K562 (cell line): ENCODE measurements at regions not wholly inside any gene's neighbourhood (a gene's known extent, or its start where the extent isn't known, plus 50 kb on each side); places are given as distances from the start of the nearest gene placed in this dataset.

Source experiments
- CTCF ChIP-seq, 3 experiments: IDR thresholded peaks in 2 of 3; conservative IDR thresholded peaks in 1 of 3; 2 replicates each; pipeline ENCODE4 v1.5.1; 2011 to 2012; ENCODE audit warnings: low read length in 3 of 3, mild to moderate bottlenecking in 3 of 3, control low read depth in 2 of 3, improper control_type of control experiment in 1 of 3, inconsistent platforms in 1 of 3, low read depth in 1 of 3, mixed read lengths in 1 of 3, moderate library complexity in 1 of 3; ENCODE audit not compliant: insufficient read depth in 2 of 3
- ILK ChIP-seq: fragments of 450-650 bp; IDR thresholded peaks from 2 replicates; pipeline ENCODE4 v1.6.1; 2016; ENCODE audit warnings: missing genetic modification characterization, low read depth, mild to moderate bottlenecking, missing compliant biosample characterization, moderate library complexity, borderline replicate concordance
- LCOR ChIP-seq: sonication (generic); formaldehyde crosslinking; IDR thresholded peaks from 2 replicates; pipeline ENCODE4 v1.8.0; 2022; ENCODE audit warnings: mild to moderate bottlenecking, missing genetic modification reagents
- ZNF740 ChIP-seq, 3 experiments: fragments of 200-800 bp in 1 of 3; sonication (Bioruptor generic) in 1 of 3; sonication (generic) in 1 of 3; formaldehyde crosslinking in 1 of 3; IDR thresholded peaks; 2 replicates each; pipeline versions ENCODE4 v1.6.1 to v1.8.0; 2016 to 2022; ENCODE audit warnings: mild to moderate bottlenecking in 2 of 3, missing compliant biosample characterization in 2 of 3, missing genetic modification characterization in 2 of 3, missing genetic modification reagents in 1 of 3

- TF ChIP-seq ILK (tag) (no peak), LCOR (no peak), CTCF (IDR thresholded peaks at IDR 0.05 in 2 of 3, conservative IDR thresholded peaks at IDR 0.05 in 1 of 3; ENCODE audit: insufficient read depth in 2 of 3, low read depth in 1 of 3, low read length in 3 of 3) (no peak), ZNF740 (CRISPR knock-in tag; IDR thresholded peaks at IDR 0.05) (no peak), ZNF740 (tag; IDR thresholded peaks at IDR 0.05) (no peak)
Observed at GRCh38 chr5:135628771-135629563, 50.2 kb upstream of the CXCL14 start.
